ENCODE measurements at regions not wholly inside any gene's neighbourhood (a gene's known extent, or its start where the extent isn't known, plus 50 kb on each side); places are given as distances from the start of the nearest gene placed in this dataset.

GRCh38 chr6:152874846-152875568, 107.8 kb downstream of the FBXO5 start:
- ATAC-seq: peak; percentile 50; the same call in 1 of the 2 replicates
- no peaks in the 10 kb centered on the region for H3K4me1 Mint-ChIP-seq
- TF ChIP-seq ZNF425 (CRISPR knock-in tag; conservative IDR thresholded peaks at IDR 0.05) (no peak), TCF7 (CRISPR knock-in tag; IDR thresholded peaks at IDR 0.05; ENCODE audit: low read depth) (no peak), NFATC4 (CRISPR knock-in tag; IDR thresholded peaks at IDR 0.05) (no peak), MAX (CRISPR knock-in tag; IDR thresholded peaks at IDR 0.05) (no peak), KAT7 (CRISPR knock-in tag; IDR thresholded peaks at IDR 0.05; ENCODE audit: borderline replicate concordance) (no peak), TP53 (CRISPR knock-in tag; IDR thresholded peaks at IDR 0.05) (no peak), ATF2 (CRISPR knock-in tag; IDR thresholded peaks at IDR 0.05; ENCODE audit: borderline replicate concordance, low read depth) (no peak), CDX4 (CRISPR knock-in tag; IDR thresholded peaks at IDR 0.05; ENCODE audit: borderline replicate concordance) (no peak), TEAD4 (CRISPR knock-in tag; IDR thresholded peaks at IDR 0.05) (no peak), NFYB (CRISPR knock-in tag; conservative IDR thresholded peaks at IDR 0.05; ENCODE audit: low read depth) (no peak)
- H3K27me3 Mint-ChIP-seq (ENCODE audit: low read depth): no peaks in the 10 kb centered on the region
- CTCF ChIA-PET: interaction anchor here (1.1 kb wide), 1 partner anchor 73 kb away, joined by 5 read pairs; no protein-coding TSS in a partner anchor
- no peak overlapping the region for H3K27ac Mint-ChIP-seq
- DNase-seq (ENCODE audit: low spot score): no peak
- no peak overlapping the region for H3K4me3 Mint-ChIP-seq
- POLR2A ChIA-PET: no interaction called here
- H3K36me3 Mint-ChIP-seq: no peaks in the 10 kb centered on the region
- peaks cover 9% of the 10 kb centered on the region for H3K9me3 Mint-ChIP-seq

GRCh38 chr6:152879681-152880080, 103.2 kb downstream of the FBXO5 start:
- H3K27me3 Mint-ChIP-seq (ENCODE audit: low read depth): no peaks in the 10 kb centered on the region; the same call in none of the 2 replicates
- TF ChIP-seq ATF3 (CRISPR knock-in tag; conservative IDR thresholded peaks at IDR 0.05) (no peak), FOXP1 (CRISPR knock-in tag; IDR thresholded peaks at IDR 0.05; ENCODE audit: borderline replicate concordance) (no peak), GRHL2 (CRISPR knock-in tag; IDR thresholded peaks at IDR 0.05; ENCODE audit: insufficient replicate concordance, severe bottlenecking) (no peak), ATF1 (CRISPR knock-in tag; IDR thresholded peaks at IDR 0.05) (no peak), E2F1 (CRISPR knock-in tag; IDR thresholded peaks at IDR 0.05) (no peak), TP53 (CRISPR knock-in tag; IDR thresholded peaks at IDR 0.05) (no peak)
- DNase-seq (ENCODE audit: low spot score) (no peak), ATAC-seq (no peak)
- no peak overlapping the region for H3K27ac Mint-ChIP-seq
- H3K36me3 Mint-ChIP-seq: peaks cover 23% of the 10 kb centered on the region
- POLR2A ChIA-PET: no interaction called here
- H3K4me1 Mint-ChIP-seq: no peaks in the 10 kb centered on the region
- CTCF ChIA-PET: no interaction called here
- H3K9me3 Mint-ChIP-seq: peaks cover 50% of the 10 kb centered on the region
- no peak overlapping the region for H3K4me3 Mint-ChIP-seq

- Mint-ChIP-seq H3K27ac (no peak overlapping the region), H3K36me3 (no peaks in the 10 kb centered on the region), H3K9me3 (no peaks in the 10 kb centered on the region), H3K27me3 (ENCODE audit: low read depth) (peaks cover 1% of the 10 kb centered on the region; the same call in 1 of the 2 replicates), H3K4me3 (no peak overlapping the region), H3K4me1 (peaks cover 2% of the 10 kb centered on the region; the same call in 1 of the 2 replicates)
- ATAC-seq: no peak
- no peak for DNase-seq (ENCODE audit: low spot score)
- POLR2A ChIA-PET: no interaction called here
- CTCF ChIA-PET: interaction anchor here (1.9 kb wide), 1 partner anchor 55 kb away, joined by 6 read pairs; no protein-coding TSS in a partner anchor
- TF ChIP-seq NFATC4 (CRISPR knock-in tag; IDR thresholded peaks at IDR 0.05) (no peak), ZNF138 (CRISPR knock-in tag; conservative IDR thresholded peaks at IDR 0.05) (no peak), IRF2 (CRISPR knock-in tag; IDR thresholded peaks at IDR 0.05; ENCODE audit: borderline replicate concordance, low read depth) (no peak), NFE2L1 (CRISPR knock-in tag; IDR thresholded peaks at IDR 0.05) (no peak), TEAD1 (CRISPR knock-in tag; IDR thresholded peaks at IDR 0.05) (no peak), ELF4 (CRISPR knock-in tag; IDR thresholded peaks at IDR 0.05; ENCODE audit: low read depth) (no peak), IRF1 (CRISPR knock-in tag; IDR thresholded peaks at IDR 0.05) (no peak)
Measured at GRCh38 chr6:152893187-152893586, 89.7 kb downstream of the FBXO5 start.
